Stimulated activated CD8-positive, alpha-beta memory T cell treated with anti-CD3 and anti-CD28 coated beads, Interleukin-15, amount 100 ng/mL, for 48 hours (primary cell): ENCODE measurements at regions not wholly inside any gene's neighbourhood (a gene's known extent, or its start where the extent isn't known, plus 50 kb on each side); places are given as distances from the start of the nearest gene placed in this dataset.

Experiments used
- DNase-seq, 2 donors: peaks; one replicate each; pipeline ENCODE4 v3.0.0-alpha.2; 2020; ENCODE audit warnings: low read depth in 2 of 2

DNA sequence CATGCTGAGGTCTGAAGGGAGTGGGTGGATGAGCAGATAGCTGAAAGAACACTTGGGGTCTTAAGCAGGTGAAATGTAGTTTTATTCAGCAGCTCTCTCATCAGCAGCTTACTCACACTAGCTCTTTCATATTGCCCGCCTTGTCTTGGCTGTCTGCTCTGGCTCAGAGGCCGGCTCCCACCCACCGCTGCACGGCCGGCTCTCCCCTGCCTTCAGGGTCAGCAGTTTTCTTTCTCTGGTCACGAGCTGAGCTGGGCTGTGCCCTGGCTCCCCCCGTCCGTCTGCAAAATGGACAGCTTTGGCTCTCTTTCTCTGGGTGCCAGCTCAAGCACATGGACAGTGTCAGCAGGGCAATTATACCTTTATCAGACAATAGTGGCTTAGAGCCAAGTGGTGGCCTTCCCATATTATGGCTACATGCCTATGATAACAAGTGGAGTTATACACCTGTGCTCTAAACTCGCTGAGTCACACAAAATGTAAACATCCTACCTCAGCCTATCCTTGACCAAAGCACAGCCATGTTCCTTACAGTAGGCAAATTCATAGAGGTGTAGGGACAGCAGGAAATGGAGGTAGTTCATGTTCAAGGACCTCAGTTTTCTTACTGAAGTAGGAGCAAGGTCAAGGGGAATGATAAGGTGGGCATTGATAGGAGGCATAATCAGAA lies 224.8 kb downstream of the SOCS6 start:
- no peak for DNase-seq

DNA sequence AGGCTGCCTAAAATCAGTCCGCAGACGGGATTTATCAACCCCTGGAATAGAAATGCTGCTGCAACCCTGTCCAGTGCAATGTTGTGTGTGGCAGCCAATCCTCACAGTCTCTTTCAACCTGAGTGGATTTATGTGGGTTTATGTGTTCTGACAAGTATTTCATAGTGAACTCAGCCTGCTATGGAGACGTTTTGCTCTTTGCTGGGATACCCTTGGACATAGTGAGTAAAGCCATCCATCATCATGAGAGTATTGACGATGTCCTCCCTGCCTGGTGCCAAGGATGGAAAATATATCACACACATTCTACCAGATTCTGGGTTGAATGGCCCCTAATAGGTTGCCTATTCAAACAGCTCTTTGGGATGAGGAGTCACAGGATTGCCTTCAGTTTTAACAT lies 219.1 kb downstream of the SOCS6 start:
- no peak for DNase-seq

DNA sequence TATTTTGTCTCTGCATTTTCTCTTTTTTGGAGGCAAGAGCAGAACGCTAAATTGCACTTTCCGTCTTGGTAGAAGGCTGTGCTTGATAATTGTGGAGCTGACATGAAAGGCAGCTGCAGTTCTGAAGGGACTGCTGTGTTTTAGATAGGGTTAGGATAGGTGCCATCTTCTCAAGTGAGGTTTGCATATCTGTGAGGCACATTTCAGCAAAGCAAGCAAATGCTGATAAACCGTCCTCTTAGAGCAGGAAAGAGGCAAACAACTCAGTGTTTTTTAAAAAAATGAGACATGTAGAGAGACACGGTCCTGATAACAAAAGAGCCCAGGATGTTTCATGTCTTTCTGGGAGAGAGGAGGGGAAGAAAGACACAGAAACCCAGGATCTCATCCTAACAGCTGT lies 217.7 kb downstream of the SOCS6 start:
- no peak for DNase-seq

DNA sequence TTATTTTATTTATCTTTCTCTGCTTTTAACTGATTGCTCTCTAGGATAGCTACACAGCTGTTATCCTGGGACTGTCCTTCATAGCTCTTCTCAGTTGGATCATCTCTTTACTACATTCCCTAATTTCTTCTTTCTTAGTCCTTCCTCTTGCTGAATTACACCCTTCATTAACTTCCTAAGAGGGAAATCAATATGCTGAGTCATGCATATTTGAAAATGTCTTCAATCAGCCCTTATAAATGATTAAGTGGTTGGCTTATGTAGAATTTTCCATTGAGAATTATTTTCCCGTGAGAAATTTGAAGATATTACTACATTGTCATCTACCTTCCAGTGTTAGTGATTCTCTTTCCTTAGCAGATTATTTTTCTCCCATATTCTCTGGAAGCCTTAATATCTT lies 214.2 kb downstream of the SOCS6 start:
- no peak for DNase-seq

DNA sequence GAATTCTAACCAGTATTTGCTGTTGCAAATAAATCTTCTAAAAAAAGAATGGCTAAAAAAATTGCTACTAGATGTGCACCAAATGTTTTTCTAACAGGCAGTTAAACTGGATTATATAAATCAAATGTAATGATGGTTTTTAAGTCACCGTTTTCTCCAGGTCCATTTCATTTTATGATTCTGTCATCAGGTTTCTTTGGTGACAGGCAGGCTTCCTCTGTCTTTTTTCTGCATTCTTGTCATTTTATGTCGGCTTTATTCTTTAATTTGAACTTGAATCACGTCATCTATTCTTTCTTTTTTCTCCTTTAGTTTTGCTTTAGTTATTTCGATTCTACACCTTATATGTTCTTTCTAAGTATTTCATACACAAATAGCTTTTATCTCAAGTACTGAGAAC lies 212.5 kb downstream of the SOCS6 start:
- no peak for DNase-seq

DNA sequence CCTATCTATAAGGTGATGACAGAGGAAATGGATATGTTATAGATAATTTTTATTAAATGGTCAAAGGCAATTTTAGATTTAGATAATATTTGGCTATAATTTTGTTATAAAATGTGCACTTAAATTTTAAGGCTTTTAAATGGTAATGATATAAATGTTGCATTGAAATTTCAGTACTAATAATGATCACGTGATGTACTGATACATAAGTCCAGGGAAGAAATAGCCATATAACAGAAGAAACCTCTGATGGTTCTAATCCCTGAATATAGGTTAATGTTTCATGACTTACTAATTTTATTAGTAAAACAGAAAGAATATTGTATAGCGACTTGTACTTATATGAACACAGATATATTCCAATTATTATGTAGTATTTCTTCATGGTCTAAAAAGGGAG lies 211.9 kb downstream of the SOCS6 start:
- DNase-seq: no peak

DNA sequence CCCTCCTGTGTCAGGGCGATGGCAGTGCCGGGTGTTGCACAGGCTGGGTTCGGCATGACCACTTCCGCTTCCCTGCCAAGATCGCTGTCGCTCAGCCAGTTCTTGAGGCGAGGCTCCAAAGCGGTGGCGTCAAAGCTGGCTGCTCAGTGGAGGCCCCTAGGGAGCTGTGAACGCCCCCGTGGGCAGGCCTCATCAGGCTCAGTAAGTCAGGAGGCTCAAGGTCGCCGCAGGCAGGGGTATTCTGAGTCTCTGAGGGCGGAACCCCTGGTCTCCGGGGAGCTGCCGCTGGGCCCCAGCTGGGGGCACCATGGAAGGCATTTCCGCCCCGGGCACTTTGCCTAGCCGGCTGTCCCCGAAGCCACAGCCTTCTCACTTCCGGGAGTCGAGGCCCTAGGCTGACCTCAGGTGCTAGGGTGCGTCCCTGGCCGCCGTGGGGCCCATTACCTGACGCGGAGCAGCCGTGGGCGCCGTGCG lies 210.4 kb downstream of the SOCS6 start:
- DNase-seq: no peak

DNA sequence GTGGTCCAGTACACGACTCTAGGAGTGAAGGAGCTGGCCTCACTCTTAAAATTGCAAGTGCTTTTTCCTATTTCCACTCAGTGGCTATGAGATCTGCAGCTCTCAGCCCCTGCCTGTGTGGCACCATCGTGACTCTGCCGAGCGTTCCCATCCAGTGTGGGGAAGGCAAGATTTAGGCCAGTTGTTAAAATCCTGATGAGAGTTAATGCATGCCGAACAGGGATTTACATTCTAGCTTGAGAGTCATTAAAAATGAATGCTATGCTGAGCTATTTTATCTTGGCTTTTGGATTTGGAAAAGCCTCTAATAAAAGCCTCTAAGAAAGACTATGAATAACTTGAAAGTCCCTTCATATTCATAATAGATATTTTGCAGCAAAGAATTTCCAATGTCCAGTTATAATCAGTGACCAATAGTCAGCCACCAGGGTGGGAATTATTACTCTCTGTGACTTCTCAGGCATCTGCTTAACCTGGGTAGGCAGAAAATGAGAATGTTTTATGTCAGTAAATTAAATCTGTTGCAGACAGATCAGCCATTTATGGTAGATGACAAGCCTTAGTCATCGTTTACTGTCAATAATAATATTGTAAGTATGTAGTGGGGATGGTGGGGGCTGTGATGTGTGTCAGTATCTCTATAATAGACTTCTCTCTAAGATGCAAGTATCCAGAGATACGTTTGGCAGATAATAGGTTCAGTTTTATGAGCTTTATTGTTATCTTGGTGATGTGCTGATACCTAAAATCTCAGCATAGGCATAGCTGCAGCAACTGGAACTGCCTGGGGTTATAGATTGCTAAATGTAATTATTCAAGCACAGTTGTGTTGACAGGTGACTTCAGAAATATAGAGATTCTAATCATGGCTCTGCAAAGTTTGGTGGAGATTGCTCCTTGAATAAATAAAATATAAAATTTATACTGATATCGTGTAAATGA lies 207.8 kb downstream of the SOCS6 start:
- no peak for DNase-seq

DNA sequence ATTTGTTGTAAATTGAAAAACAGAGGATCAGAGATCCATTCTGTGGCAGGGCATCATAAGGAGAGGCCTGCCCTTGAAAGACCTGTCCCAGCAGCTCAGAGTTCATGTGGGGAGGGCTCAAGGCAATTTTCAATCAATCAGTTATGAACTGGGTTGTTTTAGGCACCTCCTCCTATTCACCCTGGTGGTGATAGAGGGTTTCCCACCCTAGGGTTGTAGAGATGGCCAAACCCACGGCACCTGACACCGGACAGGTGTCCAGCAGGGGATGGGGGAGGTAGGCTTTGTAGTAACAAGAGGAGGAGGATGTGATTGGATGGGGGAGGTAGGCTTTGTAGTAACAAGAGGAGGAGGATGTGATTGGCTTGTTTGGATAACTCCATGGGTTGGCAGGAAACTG lies 205.7 kb downstream of the SOCS6 start:
- no peak for DNase-seq

DNA sequence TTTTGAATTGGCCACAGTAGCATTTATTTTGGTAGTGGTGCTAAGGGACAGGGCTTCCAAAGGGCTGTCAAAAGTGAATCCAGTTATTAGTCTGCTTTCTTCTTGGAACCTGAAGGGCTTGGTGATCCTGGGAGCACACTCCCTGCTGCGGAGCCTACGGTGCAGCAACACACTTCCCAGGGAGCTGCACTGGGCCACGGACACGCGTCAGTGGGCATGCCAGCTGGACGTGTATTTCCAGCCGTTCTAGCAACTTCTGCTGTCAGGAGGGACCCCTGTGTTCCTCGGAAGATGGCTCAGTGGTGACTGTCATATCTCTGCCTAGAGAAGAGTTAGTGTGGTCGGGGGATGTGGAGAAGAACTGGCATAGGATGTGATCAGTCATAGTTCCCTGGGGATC lies 204.6 kb downstream of the SOCS6 start:
- no peak for DNase-seq

DNA sequence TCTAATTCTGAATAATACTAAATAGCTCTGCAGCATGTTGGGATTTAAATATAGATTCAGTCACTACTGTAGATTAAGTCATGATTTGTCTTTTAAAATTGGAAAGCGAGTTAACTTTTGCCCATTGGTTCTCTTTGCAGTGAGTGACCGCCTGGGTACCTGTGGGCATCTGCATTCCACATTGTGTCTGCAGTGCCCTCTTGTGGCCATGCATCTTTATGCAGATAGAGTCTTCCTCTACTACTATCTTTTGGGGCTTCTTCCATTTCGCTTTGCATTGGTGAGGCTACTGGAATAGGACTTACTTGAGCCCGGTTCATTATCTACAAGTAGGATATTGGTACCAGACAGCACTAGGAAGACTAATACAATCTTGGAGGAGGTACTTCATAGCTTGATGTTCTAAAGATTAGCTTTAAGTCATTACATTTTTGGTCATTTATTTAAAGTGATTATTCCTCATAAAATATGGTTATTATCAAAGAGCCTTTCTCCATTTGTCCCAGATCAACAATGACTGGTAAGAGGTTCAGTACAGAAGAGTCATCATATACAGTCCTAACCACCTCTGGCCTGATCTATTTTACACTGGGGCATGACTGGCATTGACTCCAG lies 203.0 kb downstream of the SOCS6 start:
- peak; percentile 15 to 19 for DNase-seq

DNA sequence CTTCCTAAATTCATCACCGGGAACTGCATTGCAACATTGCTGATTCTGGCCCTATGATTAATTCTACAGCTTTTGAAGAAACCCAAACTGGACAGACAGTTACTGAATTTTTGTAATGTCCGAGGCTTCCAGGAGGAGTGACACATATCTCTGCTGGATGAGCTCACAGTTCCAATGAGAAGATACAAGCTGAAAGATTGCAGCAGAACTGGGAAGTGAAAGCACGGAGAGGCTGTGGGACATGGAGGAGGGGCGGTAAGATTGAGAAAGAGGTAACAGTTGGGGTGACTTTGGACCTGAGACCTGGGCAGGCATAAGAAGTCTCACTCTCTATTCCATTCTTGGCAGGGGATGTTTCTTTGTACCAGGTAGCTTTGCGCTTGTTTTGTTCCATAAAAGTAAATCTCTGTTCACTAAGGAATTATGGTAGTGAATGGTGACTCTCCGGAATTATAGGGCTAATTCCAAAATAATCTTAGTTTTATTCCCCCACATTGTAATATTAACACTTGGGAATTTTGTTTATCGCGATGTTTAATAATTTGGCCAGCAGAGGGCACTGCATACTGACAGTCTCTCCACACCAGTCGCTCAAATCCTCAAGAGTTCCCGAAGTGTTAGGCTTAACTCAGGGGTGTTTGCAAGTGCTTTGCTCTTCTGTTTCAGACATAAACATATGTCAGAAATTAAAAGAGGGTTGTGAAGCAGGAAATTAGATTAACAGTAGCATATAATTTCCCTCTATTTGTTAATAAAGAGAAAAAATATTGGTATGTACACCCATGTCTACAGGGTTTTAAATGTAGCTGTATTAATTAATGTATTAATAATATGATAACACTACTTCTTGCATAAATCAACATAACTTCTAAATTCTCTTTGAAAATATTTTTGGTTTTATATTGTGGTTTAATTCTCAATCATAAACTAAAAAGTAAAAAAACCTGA lies 201.4 kb downstream of the SOCS6 start:
- DNase-seq: no peak

DNA sequence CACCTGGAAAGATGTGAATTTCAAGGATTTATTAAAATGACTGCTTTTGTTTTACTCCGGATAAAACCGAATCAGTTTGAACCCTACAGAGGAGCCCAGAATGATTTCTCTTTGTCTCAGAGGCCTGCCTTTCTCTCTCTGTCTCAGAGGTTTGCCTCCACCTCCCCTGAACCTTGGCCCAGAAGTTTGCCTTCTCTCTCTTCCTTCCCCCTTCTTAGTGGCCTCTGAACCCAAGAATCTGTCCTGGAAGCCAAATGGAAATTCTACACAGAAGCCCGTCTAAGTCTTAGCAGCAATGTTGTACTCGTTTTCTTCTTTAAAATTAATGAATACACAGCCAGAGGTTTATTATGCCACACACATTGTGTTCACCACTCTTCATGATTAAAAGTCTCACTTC lies 200.7 kb downstream of the SOCS6 start:
- DNase-seq: no peak

DNA sequence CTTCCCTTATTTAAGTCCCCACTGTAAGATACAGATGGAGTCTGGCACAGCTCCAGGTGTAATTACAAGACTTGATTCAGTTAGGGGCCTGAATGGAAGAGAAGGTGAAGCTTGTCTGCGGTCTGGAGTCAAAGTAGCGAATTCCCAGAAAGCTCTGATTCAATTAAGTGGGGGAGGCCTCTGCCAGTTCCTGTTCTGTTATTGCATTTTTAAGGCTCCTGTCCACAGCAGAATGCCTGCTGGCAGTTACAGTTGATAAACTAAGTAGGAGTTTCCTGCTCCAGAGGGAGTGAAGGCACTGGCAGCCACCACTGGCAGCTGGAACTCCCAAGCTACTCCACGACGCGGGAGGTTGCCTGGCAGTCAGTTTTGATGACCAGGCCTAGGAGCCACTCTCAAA lies 181.1 kb downstream of the SOCS6 start:
- no peak for DNase-seq

DNA sequence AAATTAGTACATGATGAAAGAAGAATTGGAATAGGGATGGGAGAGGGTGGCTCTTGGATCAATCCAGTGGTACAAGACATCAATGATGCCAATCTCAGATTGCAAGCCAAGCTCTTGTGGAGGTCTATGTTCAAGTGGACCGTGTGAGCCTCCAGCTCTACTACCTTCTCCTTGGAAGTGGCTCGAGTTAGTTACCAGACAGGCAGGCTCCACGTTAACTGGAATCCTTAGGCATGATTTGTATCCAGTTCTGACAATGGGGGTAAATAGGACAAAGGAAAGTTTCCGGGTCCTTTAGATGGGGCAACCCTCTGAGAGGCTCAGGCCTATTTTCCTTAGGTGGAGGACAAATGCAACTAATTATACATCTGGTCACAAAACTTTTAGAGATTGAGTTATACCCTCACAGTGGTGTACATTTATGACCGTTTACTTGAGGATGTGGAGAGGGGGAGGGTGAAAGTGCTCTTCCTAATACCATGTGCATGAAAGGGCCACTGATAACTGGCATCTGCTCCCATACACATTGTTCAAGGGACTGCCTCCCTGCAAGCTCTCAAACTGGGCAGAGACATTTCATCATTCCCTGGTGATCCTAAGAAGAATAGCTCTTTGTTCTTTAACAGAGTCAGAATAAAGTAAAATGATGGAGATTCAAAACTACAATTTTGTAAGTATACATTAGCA lies 180.2 kb downstream of the SOCS6 start:
- DNase-seq: no peak

DNA sequence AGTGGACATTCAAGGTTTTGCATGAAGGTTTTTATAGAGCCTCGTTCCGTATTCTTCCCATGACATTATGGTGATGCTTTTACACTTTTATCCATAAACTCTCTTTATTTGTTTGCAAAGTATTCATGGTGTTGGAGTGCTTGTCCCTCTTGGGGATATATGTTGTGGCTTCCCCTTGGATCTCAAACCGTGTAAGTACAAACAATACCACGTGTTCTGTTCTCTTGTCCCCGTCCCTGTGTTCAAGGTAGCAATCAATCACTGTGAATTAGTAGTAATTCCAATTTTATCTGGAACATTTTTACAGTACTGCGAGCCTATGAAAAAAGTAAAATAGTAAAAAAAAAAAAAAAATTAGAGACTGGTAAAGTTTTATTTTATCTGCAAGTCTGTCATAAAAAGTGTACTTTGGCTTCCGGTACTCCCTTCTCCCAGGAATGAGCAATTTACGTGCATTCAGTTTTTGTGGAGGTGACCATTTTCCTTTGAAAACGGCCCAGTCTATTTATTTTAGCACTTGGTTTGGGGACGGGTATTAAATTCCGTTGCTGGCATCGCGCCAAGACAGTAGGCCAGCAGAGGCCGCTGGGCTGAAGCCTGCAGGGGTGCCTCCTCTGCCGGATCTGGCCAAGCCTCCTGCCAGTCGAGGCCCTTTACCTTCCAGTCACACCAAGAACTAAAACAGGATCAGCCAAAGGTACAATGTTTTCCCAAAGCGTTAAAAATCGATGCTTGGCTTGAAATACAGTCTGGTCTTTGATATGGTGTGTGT lies 175.7 kb downstream of the SOCS6 start:
- DNase-seq: peak; percentile 3

DNA sequence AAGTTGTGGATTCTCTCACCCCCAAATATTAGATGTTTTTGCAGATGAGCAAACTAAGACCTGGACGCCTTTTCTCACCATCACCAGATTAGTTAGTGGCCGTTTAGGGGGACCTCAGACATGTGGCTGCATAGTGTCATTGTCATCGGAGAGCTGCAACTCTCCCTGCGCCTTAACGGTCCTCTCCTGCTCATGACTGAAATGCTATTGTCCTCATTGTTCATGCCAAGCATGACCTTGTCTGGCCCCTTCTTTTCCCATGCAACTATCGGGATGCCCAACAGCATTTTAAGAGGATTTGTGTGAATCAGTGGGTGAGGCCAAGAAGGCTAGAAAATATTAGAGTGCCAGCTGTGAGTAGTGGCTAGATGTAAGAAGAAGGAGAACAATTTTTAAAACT lies 174.2 kb downstream of the SOCS6 start:
- DNase-seq: no peak

DNA sequence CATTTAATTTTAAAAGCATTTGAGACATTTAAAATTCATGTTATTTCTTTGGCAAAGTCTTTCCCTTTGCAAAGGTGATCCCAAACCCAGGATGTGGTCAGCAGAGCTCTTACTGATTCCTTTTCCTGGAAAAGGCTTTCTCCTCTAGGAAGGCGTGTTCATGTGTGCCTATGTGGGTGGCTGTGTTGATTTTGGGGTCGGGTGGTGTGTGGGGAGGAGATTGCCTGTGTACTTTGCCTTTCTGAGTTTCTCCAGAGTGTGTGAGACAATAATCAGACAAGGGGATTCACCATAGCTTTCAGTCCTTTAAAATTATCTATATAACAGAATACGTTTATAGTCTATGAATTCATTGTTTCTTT lies 173.2 kb downstream of the SOCS6 start:
- no peak for DNase-seq

DNA sequence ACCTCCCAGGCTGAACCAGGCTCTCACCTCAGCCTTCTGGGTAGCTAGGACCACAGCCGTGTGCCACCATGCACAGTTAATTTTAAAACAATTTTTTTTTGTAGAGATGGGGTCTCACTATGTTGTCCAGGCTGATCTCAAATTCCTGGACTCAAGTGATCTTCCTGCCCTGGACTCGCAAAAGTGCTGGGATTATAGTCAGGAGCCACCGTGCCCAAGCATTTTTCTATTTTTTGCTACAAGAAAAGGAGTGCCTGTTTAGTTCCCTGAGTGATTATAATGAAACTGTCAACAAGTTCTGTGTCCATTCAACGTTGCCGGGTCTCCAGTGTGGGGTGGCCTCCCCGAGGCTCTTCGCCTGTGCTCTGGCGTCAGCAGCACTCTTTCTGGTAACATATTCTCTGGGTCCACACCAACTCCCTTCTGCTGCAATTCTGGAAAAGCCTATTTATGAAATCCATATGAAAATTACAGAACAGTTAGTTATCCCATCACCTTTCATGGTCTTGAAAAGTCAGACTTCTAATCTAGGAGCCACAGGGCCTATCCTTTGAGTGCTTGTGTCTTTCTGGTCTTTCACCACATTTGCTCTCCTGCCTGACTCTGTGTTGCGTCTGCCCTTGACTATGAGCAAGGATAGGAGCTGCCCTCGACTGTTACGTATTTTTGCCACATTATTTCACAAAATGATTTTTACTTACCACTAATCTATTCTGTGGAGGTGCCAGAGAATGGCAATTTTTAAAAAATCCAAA lies 172.7 kb downstream of the SOCS6 start:
- no peak for DNase-seq

DNA sequence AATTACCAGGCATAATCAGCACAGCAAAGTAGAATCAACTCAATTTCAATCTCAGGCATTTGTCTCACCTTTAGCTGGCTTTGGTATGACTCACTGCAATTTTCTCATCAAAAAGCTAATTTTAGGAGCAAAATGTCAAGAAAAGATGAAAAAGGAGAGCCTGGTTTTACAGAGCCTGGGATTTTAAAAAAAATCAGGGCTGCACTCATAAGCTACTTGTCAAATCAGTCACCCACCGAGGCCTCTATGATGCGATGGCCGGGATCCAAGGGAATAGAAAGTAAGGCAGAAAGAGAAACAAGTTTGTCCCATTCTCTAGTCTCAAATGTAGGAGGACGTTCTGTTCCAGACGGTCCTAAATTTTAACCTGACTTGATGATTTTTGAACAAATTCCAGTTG lies 170.9 kb downstream of the SOCS6 start:
- no peak for DNase-seq
